HL-60 (cell line): ENCODE measurements at regions not wholly inside any gene's neighbourhood (a gene's known extent, or its start where the extent isn't known, plus 50 kb on each side); places are given as distances from the start of the nearest gene placed in this dataset.

ENCODE experiments used
- DNase-seq, 2 experiments: peaks; one replicate each; pipeline ENCODE4 v3.0.0-alpha.2; 2010 to 2020; ENCODE audit warnings: low read depth in 1 of 2, low spot score in 1 of 2
- H3K27ac ChIP-seq: fragments of 250-450 bp; sonication (Bioruptor Pico); replicated peaks from 2 replicates; pipeline ENCODE4 v1.5.1; 2020; ENCODE audit warnings: mild to moderate bottlenecking, moderate library complexity
- H3K27me3 ChIP-seq: fragments of 250-450 bp; sonication (Bioruptor Pico); 2 replicates; pipeline ENCODE4 v1.5.1; 2021; ENCODE audit warnings: mild to moderate bottlenecking, moderate library complexity; ENCODE audit not compliant: insufficient read depth, poor library complexity, severe bottlenecking
- H3K4me3 ChIP-seq: replicated peaks from 2 replicates; pipeline ENCODE4 v1.5.1; 2011; ENCODE audit warnings: mild to moderate bottlenecking, control low read depth, low read length; ENCODE audit not compliant: insufficient read depth
- GABPA ChIP-seq: IDR thresholded peaks from 2 replicates; pipeline ENCODE4 v1.6.1; 2012; ENCODE audit warnings: low read depth
- POLR2AphosphoS5 ChIP-seq: IDR thresholded peaks from 2 replicates; pipeline ENCODE4 v1.6.1; 2012; ENCODE audit warnings: low read depth
- SPI1 ChIP-seq: IDR thresholded peaks from 2 replicates; pipeline ENCODE4 v1.6.1; 2012; ENCODE audit warnings: low read depth, mild to moderate bottlenecking, borderline replicate concordance
- TF ChIP-seq, protein P1 (sequence below): IDR thresholded peaks from 2 replicates; pipeline ENCODE4 v1.6.1; 2012; ENCODE audit warnings: low read depth; ENCODE audit not compliant: insufficient replicate concordance
- TF ChIP-seq, protein P2 (sequence below): IDR thresholded peaks from one replicate; pipeline ENCODE4 v1.5.1; 2011; ENCODE audit warnings: low read length, control low read depth, inconsistent platforms; ENCODE audit not compliant: insufficient read depth

DNA sequence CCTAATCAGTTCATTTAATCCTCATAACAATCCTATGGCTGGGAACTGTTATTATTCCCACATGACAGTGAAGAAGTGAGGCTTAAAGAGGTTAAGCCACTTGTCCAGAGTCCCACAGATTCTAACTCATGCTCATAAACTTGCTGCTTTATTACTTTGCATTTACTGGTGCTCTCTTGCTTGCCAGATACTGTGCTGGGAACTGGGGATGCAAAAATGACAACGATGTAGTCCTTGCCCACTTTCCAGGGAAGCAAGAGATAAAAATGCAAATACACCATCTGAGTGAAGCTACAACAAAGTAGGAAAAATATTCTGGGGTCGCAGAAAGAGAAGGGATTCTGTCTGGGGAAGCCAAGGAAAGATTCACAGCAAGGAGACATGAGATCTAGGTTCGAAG lies 335.0 kb downstream of the VPS13C start:
- no peak overlapping the region for H3K4me3 ChIP-seq
- H3K27ac ChIP-seq, result no peak overlapping the region
- peaks cover 3% of the 10 kb centered on the region for H3K27me3 ChIP-seq
- TF ChIP-seq GABPA (no peak), POLR2AphosphoS5 (no peak), SPI1 (no peak)
- TF ChIP-seq, protein P1, sequence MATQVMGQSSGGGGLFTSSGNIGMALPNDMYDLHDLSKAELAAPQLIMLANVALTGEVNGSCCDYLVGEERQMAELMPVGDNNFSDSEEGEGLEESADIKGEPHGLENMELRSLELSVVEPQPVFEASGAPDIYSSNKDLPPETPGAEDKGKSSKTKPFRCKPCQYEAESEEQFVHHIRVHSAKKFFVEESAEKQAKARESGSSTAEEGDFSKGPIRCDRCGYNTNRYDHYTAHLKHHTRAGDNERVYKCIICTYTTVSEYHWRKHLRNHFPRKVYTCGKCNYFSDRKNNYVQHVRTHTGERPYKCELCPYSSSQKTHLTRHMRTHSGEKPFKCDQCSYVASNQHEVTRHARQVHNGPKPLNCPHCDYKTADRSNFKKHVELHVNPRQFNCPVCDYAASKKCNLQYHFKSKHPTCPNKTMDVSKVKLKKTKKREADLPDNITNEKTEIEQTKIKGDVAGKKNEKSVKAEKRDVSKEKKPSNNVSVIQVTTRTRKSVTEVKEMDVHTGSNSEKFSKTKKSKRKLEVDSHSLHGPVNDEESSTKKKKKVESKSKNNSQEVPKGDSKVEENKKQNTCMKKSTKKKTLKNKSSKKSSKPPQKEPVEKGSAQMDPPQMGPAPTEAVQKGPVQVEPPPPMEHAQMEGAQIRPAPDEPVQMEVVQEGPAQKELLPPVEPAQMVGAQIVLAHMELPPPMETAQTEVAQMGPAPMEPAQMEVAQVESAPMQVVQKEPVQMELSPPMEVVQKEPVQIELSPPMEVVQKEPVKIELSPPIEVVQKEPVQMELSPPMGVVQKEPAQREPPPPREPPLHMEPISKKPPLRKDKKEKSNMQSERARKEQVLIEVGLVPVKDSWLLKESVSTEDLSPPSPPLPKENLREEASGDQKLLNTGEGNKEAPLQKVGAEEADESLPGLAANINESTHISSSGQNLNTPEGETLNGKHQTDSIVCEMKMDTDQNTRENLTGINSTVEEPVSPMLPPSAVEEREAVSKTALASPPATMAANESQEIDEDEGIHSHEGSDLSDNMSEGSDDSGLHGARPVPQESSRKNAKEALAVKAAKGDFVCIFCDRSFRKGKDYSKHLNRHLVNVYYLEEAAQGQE, result no peak
- TF ChIP-seq, protein P2, sequence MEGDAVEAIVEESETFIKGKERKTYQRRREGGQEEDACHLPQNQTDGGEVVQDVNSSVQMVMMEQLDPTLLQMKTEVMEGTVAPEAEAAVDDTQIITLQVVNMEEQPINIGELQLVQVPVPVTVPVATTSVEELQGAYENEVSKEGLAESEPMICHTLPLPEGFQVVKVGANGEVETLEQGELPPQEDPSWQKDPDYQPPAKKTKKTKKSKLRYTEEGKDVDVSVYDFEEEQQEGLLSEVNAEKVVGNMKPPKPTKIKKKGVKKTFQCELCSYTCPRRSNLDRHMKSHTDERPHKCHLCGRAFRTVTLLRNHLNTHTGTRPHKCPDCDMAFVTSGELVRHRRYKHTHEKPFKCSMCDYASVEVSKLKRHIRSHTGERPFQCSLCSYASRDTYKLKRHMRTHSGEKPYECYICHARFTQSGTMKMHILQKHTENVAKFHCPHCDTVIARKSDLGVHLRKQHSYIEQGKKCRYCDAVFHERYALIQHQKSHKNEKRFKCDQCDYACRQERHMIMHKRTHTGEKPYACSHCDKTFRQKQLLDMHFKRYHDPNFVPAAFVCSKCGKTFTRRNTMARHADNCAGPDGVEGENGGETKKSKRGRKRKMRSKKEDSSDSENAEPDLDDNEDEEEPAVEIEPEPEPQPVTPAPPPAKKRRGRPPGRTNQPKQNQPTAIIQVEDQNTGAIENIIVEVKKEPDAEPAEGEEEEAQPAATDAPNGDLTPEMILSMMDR, result no peak
- no peak for DNase-seq

DNA sequence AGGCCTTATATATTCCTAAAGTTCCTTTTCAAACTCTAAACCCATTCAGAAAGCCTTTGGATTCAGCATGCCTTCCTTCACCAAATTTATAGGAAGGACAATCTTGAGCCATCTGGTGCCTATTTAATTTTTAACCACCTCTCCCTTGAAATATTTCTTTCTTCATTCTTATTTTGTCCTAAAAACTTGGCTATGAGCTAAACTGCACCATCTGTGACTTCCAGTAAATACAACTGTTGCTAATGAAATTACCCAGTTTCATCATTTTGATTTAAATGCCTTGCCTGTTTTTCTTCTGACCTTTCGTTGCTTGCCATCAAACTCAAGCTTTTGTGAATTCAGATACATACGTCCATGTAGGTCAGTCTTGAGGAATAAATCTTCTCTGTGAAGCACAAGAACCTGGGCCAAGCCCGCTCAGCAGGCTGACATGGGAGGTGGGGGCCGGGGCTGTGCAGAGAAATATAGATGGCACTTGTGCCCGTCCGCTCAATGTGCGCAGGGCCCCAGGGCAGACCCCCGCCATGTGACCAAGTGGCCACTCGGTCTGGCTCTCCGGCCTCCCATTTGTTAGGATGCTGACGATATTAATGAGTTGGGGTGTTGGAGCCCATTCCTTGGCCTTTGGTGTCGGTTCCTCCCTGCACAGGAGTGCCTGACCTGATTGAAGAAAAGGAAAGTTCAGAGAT lies 335.9 kb downstream of the VPS13C start:
- H3K4me3 ChIP-seq, result no peak overlapping the region

DNA sequence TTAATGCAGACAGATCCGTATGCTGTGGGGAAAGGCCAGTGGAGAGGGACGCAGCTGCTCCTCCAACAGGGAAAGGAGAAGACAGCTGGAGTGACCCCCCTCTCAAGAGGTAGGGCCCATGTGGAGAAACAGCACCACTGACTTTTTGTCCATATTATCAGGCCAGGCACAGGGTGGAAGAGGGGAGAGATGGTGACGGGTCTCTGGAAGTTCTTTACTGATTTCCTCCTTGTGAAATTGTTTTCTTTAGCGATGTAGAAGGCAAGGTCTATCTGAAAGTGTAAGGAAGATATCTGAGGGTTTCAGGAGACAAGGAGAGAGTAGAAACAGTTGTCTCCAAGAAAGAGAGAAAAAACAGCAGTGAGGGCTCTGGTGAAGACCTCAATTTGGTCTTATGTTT lies 338.8 kb downstream of the VPS13C start:
- Histone ChIP-seq H3K27ac (no peak overlapping the region), H3K4me3 (no peak overlapping the region), H3K27me3 (no peaks in the 10 kb centered on the region)
- DNase-seq, result no peak
- TF ChIP-seq, protein P1, result no peak
- no peak for TF ChIP-seq SPI1

More for the DNA sequence above, 335.9 kb downstream of the VPS13C start:
- Histone ChIP-seq H3K27ac (no peak overlapping the region), H3K27me3 (peaks cover 3% of the 10 kb centered on the region)
- TF ChIP-seq GABPA, result no peak
- TF ChIP-seq, protein P2, result no peak
- TF ChIP-seq POLR2AphosphoS5, result no peak
- no peak for DNase-seq

DNA sequence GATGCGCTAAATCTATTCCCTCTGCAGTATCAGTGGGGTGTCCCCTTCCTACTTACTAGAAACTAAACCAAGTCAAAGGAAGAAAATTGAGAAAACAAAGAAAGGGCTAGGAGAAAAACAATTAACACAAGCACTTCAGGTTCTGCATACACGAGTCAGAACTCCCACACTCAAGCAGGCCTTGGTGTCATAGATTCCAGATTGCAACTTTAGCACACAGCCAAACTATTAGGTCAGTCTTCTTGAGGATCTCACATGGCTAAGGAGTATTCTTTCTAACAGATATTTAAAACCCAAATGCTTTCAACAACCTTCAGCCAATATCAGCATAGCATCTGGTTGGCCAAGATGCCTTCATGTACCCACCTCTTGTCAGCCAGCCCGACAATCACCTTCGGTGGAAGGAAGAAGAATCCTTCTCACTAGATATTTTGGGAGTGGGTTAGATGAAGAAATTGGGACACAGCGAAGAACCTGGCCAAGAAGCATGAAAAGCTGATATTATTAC lies 340.0 kb downstream of the VPS13C start:
- TF ChIP-seq, protein P2, result no peak
- TF ChIP-seq POLR2AphosphoS5, result no peak
- TF ChIP-seq GABPA, result no peak
- TF ChIP-seq, protein P1, result no peak
- TF ChIP-seq SPI1, result no peak
- no peak overlapping the region for H3K4me3 ChIP-seq
- no peaks in the 10 kb centered on the region for H3K27me3 ChIP-seq
- no peak for DNase-seq
- no peak overlapping the region for H3K27ac ChIP-seq
